Mesothelial cell of epicardium (in vitro differentiated cells): ENCODE measurements at regions not wholly inside any gene's neighbourhood (a gene's known extent, or its start where the extent isn't known, plus 50 kb on each side); places are given as distances from the start of the nearest gene placed in this dataset.

Experiments used
- DNase-seq, 2 experiments: peaks; one replicate each; pipeline ENCODE4 v3.0.0; 2021; ENCODE audit warnings: low spot score in 2 of 2; ENCODE audit not compliant: unreplicated experiment in 2 of 2
- H3K27ac Mint-ChIP-seq: 2 replicates; pipeline ENCODE4 v1.8.0; 2021; ENCODE audit warnings: mixed read lengths
- H3K27me3 Mint-ChIP-seq: 2 replicates; pipeline ENCODE4 v1.8.0; 2021; ENCODE audit warnings: low read depth, mixed read lengths
- H3K36me3 Mint-ChIP-seq: 2 replicates; pipeline ENCODE4 v1.8.0; 2021; ENCODE audit warnings: mixed read lengths
- H3K4me1 Mint-ChIP-seq: 2 replicates; pipeline ENCODE4 v1.8.0; 2021; ENCODE audit warnings: mixed read lengths
- H3K4me3 Mint-ChIP-seq: 2 replicates; pipeline ENCODE4 v1.8.0; 2021; ENCODE audit warnings: mild to moderate bottlenecking, moderate library complexity, mixed read lengths
- H3K9me3 Mint-ChIP-seq: 2 replicates; pipeline ENCODE4 v1.8.0; 2021; ENCODE audit warnings: mixed read lengths
- CTCF ChIP-seq: fragments of 200-600 bp; sonication (generic); IDR thresholded peaks from one replicate; pipeline ENCODE4 v1.5.0; 2021; ENCODE audit warnings: antibody characterized with exemption; ENCODE audit not compliant: unreplicated experiment

- Mint-ChIP-seq H3K27ac (no peak overlapping the region), H3K4me3 (no peak overlapping the region), H3K4me1 (no peaks in the 10 kb centered on the region), H3K27me3 (no peaks in the 10 kb centered on the region), H3K36me3 (no peaks in the 10 kb centered on the region), H3K9me3 (no peaks in the 10 kb centered on the region)
- DNase-seq: no peak
- no peak for TF ChIP-seq CTCF
Observed at GRCh38 chr2:52445686-52446085, 1321.9 kb upstream of the CHAC2 start.

- peaks cover 3% of the 10 kb centered on the region for H3K4me1 Mint-ChIP-seq
- TF ChIP-seq CTCF: no peak
- no peaks in the 10 kb centered on the region for H3K36me3 Mint-ChIP-seq
- no peak overlapping the region for H3K4me3 Mint-ChIP-seq
- H3K27me3 Mint-ChIP-seq: no peaks in the 10 kb centered on the region
- H3K9me3 Mint-ChIP-seq: no peaks in the 10 kb centered on the region
- no peak for DNase-seq
- H3K27ac Mint-ChIP-seq: no peak overlapping the region
Observed at GRCh38 chr2:52431352-52431760, 1336.2 kb upstream of the CHAC2 start.

- Mint-ChIP-seq H3K36me3 (no peaks in the 10 kb centered on the region), H3K27me3 (no peaks in the 10 kb centered on the region), H3K9me3 (no peaks in the 10 kb centered on the region), H3K4me3 (no peak overlapping the region), H3K27ac (no peak overlapping the region), H3K4me1 (peaks cover 3% of the 10 kb centered on the region)
- TF ChIP-seq CTCF: no peak
- DNase-seq: no peak
Observed at GRCh38 chr2:52429740-52430139, 1337.9 kb upstream of the CHAC2 start.

- H3K27ac Mint-ChIP-seq: no peak overlapping the region
- no peak overlapping the region for H3K4me3 Mint-ChIP-seq
- peaks cover 3% of the 10 kb centered on the region for H3K4me1 Mint-ChIP-seq
- no peak for TF ChIP-seq CTCF
- no peaks in the 10 kb centered on the region for H3K36me3 Mint-ChIP-seq
- H3K9me3 Mint-ChIP-seq: no peaks in the 10 kb centered on the region
- no peak for DNase-seq
- no peaks in the 10 kb centered on the region for H3K27me3 Mint-ChIP-seq
Observed at GRCh38 chr2:52429171-52429570, 1338.4 kb upstream of the CHAC2 start.

- Mint-ChIP-seq H3K9me3 (no peaks in the 10 kb centered on the region), H3K36me3 (no peaks in the 10 kb centered on the region), H3K27me3 (no peaks in the 10 kb centered on the region), H3K4me1 (peaks cover 4% of the 10 kb centered on the region), H3K4me3 (no peak overlapping the region), H3K27ac (no peak overlapping the region)
- no peak for TF ChIP-seq CTCF
- DNase-seq: no peak
Observed at GRCh38 chr2:52428224-52428623, 1339.4 kb upstream of the CHAC2 start.

GRCh38 chr2:52423655-52424054 is 1343.9 kb upstream of the CHAC2 start:
- H3K27me3 Mint-ChIP-seq: no peaks in the 10 kb centered on the region

More at GRCh38 chr2:52423655-52424054, 1343.9 kb upstream of the CHAC2 start:
- no peak for TF ChIP-seq CTCF
- Mint-ChIP-seq H3K4me3 (no peak overlapping the region), H3K27ac (no peak overlapping the region), H3K9me3 (peaks cover 5% of the 10 kb centered on the region), H3K36me3 (no peaks in the 10 kb centered on the region), H3K4me1 (peaks cover 2% of the 10 kb centered on the region)
- DNase-seq: no peak
